A673 (cell line): ENCODE measurements at regions not wholly inside any gene's neighbourhood (a gene's known extent, or its start where the extent isn't known, plus 50 kb on each side); places are given as distances from the start of the nearest gene placed in this dataset.

Experiments used
- BruUV-seq: library from RNA; stranded (reverse); fragments of 400-500 nt; replicated peaks from 2 replicates; lab custom pipeline; 2021; lab: Mats Ljungman, UMichigan
- CTCF ChIA-PET: fragments of 300-600 bp; sonication (Branson Sonifier 250); formaldehyde crosslinking; loops from one replicate; lab custom pipeline; 2022; ENCODE audit warnings: antibody characterized with exemption; lab: Charles Lee
- POLR2A ChIA-PET: fragments of 300-600 bp; sonication (Branson Sonifier 250); formaldehyde crosslinking; loops from one replicate; lab custom pipeline; 2022; ENCODE audit warnings: antibody characterized with exemption; ENCODE audit not compliant: low non-redundant PET; lab: Charles Lee
- DNase-seq: peaks from one replicate; pipeline ENCODE4 v3.0.0-alpha.2; 2015; ENCODE audit warnings: low spot score
- H3K27ac ChIP-seq: fragments of 200-600 bp; sonication (generic); 2 replicates; pipeline ENCODE4 v1.5.1; 2016; ENCODE audit warnings: mixed run types, low read depth, mild to moderate bottlenecking, mixed read lengths, antibody characterized with exemption, low read length; ENCODE audit not compliant: poor library complexity, severe bottlenecking
- H3K27me3 ChIP-seq: fragments of 200-600 bp; sonication (generic); replicated peaks from 2 replicates; pipeline ENCODE4 v1.6.1; 2017; ENCODE audit warnings: mixed run types, low read depth, mild to moderate bottlenecking, mixed read lengths, antibody characterized with exemption, low read length; ENCODE audit not compliant: insufficient read depth, poor library complexity
- H3K36me3 ChIP-seq: fragments of 200-600 bp; sonication (generic); 2 replicates; pipeline ENCODE4 v1.6.1; 2016; ENCODE audit warnings: mixed run types, mild to moderate bottlenecking, mixed read lengths, antibody characterized with exemption, low read length; ENCODE audit not compliant: insufficient read depth, poor library complexity, severe bottlenecking
- H3K4me1 ChIP-seq: fragments of 200-600 bp; sonication (generic); 2 replicates; pipeline ENCODE4 v1.6.1; 2017; ENCODE audit warnings: mixed run types, mild to moderate bottlenecking, mixed read lengths, antibody characterized with exemption, low read length; ENCODE audit not compliant: insufficient read depth, poor library complexity, severe bottlenecking
- H3K4me3 ChIP-seq: fragments of 200-600 bp; sonication (generic); 2 replicates; pipeline ENCODE4 v1.5.1; 2016; ENCODE audit warnings: low read depth, mixed run types, mild to moderate bottlenecking, mixed read lengths, low read length; ENCODE audit not compliant: poor library complexity, severe bottlenecking
- H3K9me3 ChIP-seq: fragments of 200-600 bp; sonication (generic); 2 replicates; pipeline ENCODE4 v1.6.1; 2016; ENCODE audit warnings: mixed run types, low read depth, mild to moderate bottlenecking, mixed read lengths, antibody characterized with exemption, low read length; ENCODE audit not compliant: poor library complexity, severe bottlenecking
- EZH2 ChIP-seq: fragments of 200-600 bp; sonication (generic); IDR thresholded peaks from 2 replicates; pipeline ENCODE4 v1.6.1; 2017; ENCODE audit warnings: borderline replicate concordance, low read depth, mild to moderate bottlenecking, mixed read lengths, antibody characterized with exemption, low read length; ENCODE audit not compliant: poor library complexity, severe bottlenecking
- intact Hi-C: fragments of 100-400 bp; cut with micrococcal nuclease; formaldehyde crosslinking; loops from one replicate; pipeline ENCODE4 v1.10.0; 2022; ENCODE audit not compliant: unreplicated experiment
- TF ChIP-seq, protein P1 (sequence below): fragments of 300-800, 200-600 bp; sonication (generic); conservative IDR thresholded peaks from 2 replicates; pipeline ENCODE4 v1.5.1; 2017; ENCODE audit warnings: low read depth, mild to moderate bottlenecking, antibody characterized with exemption, low read length, moderate library complexity, mixed read lengths

DNA sequence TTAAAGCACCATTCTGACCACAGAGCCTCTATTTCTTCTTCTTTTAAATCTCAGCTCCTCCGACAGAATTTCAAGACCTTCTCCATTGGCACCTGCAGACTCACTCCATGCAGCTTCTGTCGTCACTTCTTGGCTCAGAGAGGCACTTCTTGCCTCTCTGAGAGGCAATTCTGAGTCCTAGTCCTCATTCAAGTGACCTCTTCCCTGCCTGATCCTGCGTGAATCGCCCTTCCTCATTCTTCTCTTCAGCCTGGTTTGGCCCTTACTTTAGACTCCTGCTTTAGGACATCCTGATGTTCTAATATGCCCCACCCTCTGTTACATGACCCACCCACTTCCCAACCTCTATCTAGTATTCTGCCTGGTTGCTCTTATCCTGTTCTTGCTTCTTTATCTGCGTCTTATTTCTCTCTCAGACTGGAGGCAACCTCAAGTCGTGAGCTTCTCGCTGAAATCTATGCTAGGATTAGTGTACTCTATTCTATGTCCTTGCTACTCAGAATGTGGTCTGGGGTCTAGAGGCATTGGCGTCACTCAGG, 55.6 kb upstream of the CISTR start:
- H3K4me3 ChIP-seq: no peak overlapping the region
- ChIA-PET CTCF (no interaction called here), POLR2A (no interaction called here)
- TF ChIP-seq, protein P1, sequence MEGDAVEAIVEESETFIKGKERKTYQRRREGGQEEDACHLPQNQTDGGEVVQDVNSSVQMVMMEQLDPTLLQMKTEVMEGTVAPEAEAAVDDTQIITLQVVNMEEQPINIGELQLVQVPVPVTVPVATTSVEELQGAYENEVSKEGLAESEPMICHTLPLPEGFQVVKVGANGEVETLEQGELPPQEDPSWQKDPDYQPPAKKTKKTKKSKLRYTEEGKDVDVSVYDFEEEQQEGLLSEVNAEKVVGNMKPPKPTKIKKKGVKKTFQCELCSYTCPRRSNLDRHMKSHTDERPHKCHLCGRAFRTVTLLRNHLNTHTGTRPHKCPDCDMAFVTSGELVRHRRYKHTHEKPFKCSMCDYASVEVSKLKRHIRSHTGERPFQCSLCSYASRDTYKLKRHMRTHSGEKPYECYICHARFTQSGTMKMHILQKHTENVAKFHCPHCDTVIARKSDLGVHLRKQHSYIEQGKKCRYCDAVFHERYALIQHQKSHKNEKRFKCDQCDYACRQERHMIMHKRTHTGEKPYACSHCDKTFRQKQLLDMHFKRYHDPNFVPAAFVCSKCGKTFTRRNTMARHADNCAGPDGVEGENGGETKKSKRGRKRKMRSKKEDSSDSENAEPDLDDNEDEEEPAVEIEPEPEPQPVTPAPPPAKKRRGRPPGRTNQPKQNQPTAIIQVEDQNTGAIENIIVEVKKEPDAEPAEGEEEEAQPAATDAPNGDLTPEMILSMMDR: no peak
- no peak for TF ChIP-seq EZH2
- no peaks in the 10 kb centered on the region for H3K9me3 ChIP-seq
- H3K27ac ChIP-seq: no peak overlapping the region
- no peaks in the 10 kb centered on the region for H3K4me1 ChIP-seq
- no peak for DNase-seq
- H3K36me3 ChIP-seq: no peaks in the 10 kb centered on the region
- no TSS peak for BruUV-seq
- intact Hi-C loops: no loop called here
- H3K27me3 ChIP-seq: peaks cover 9% of the 10 kb centered on the region

- TF ChIP-seq EZH2: no peak
- TF ChIP-seq, protein P1: no peak
- POLR2A ChIA-PET: no interaction called here
These were observed 56.4 kb upstream of the CISTR start for GRCh38 chr12:53808023-53808705.

DNA sequence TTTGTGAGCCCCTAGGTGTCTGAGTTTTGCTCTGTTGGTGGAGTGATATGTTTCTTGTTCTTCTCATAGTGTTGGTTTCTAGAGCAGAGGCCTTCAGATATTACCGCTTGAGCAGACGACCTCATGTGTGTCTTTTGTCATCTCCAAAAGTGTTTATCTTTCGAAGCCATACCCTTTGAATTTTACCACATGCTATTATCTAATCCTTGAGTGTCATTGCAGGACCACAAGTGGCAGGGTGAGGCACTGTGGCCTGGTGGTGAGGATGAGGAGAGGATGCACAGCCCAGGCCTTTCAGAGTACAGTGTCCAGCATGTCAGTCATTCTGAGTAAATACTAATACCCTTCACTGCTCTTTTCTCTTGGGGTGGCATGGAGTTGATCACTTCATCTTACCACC, 57.2 kb upstream of the CISTR start:
- TF ChIP-seq, protein P1: no peak
- TF ChIP-seq EZH2: no peak
- H3K4me3 ChIP-seq: no peak overlapping the region
- peaks cover 9% of the 10 kb centered on the region for H3K27me3 ChIP-seq
- H3K9me3 ChIP-seq: no peaks in the 10 kb centered on the region
- no peaks in the 10 kb centered on the region for H3K36me3 ChIP-seq
- no peak for DNase-seq
- ChIA-PET CTCF (interaction anchor here (0.7 kb wide), 1 partner anchor 516 kb away, joined by 5 read pairs; the partner anchor contains the start of gene COPZ1), POLR2A (no interaction called here)
- no peak overlapping the region for H3K27ac ChIP-seq
- no peaks in the 10 kb centered on the region for H3K4me1 ChIP-seq
- intact Hi-C loops: no loop called here
- no TSS peak for BruUV-seq

More at GRCh38 chr12:53808023-53808705, 56.4 kb upstream of the CISTR start:
- no TSS peak for BruUV-seq
- Histone ChIP-seq H3K4me1 (no peaks in the 10 kb centered on the region), H3K27me3 (peaks cover 9% of the 10 kb centered on the region), H3K27ac (no peak overlapping the region), H3K4me3 (no peak overlapping the region), H3K36me3 (no peaks in the 10 kb centered on the region), H3K9me3 (no peaks in the 10 kb centered on the region)
- CTCF ChIA-PET: interaction anchor here (0.7 kb wide), 1 partner anchor 517 kb away, joined by 5 read pairs; the partner anchor contains the start of gene COPZ1
- no peak for DNase-seq
- intact Hi-C loops: no loop called here
